HG03354 (cell line): ENCODE measurements at regions not wholly inside any gene's neighbourhood (a gene's known extent, or its start where the extent isn't known, plus 50 kb on each side); places are given as distances from the start of the nearest gene placed in this dataset.
"Not testable (repeated sequence)": the region's sequence is repeated elsewhere in the genome, so short reads cannot be mapped to it uniquely, and the experiment has no call there.

Experiments
- ATAC-seq: cut with Tn5 transposase; IDR thresholded peaks from one replicate; pipeline ENCODE4 v1.9.1; 2021; ENCODE audit warnings: mild to moderate bottlenecking; ENCODE audit not compliant: unreplicated experiment, poor library complexity, severe bottlenecking

GRCh38 chr7:67598469-67598868 lies 601.8 kb downstream of the TYW1 start:
- no peak for ATAC-seq

- no peak for ATAC-seq
These were observed 602.9 kb downstream of the TYW1 start for GRCh38 chr7:67599331-67600062.

- no peak for ATAC-seq
These were observed 605.7 kb downstream of the TYW1 start for GRCh38 chr7:67602246-67602887.

GRCh38 chr7:67604461-67605386 lies 608.1 kb downstream of the TYW1 start:
- no peak for ATAC-seq

- no peak for ATAC-seq
These were observed 612.2 kb downstream of the TYW1 start for GRCh38 chr7:67608806-67609205.

GRCh38 chr7:67610897-67611296 lies 614.3 kb downstream of the TYW1 start:
- no peak for ATAC-seq

- ATAC-seq, result no peak
These were observed 618.2 kb downstream of the TYW1 start for GRCh38 chr7:67614843-67615242.

- no peak for ATAC-seq
These were observed 619.9 kb downstream of the TYW1 start for GRCh38 chr7:67616517-67616916.

GRCh38 chr7:67618556-67619162 lies 622.0 kb downstream of the TYW1 start:
- ATAC-seq, result no peak

GRCh38 chr7:67619175-67619574 lies 622.5 kb downstream of the TYW1 start:
- no peak for ATAC-seq

- no peak for ATAC-seq
These were observed 623.7 kb downstream of the TYW1 start for GRCh38 chr7:67620216-67620933.

GRCh38 chr7:67621704-67622103 lies 625.1 kb downstream of the TYW1 start:
- ATAC-seq, result no peak

GRCh38 chr7:67625257-67625737 lies 628.7 kb downstream of the TYW1 start:
- peak; percentile 56 for ATAC-seq

- ATAC-seq, result no peak
These were observed 634.8 kb downstream of the TYW1 start for GRCh38 chr7:67631476-67631875.

- ATAC-seq, result no peak
These were observed 638.6 kb downstream of the TYW1 start for GRCh38 chr7:67635271-67635670.

GRCh38 chr7:67636348-67637022 lies 639.9 kb downstream of the TYW1 start:
- ATAC-seq, result no peak

GRCh38 chr7:67637023-67637358 lies 640.4 kb downstream of the TYW1 start:
- ATAC-seq, result no peak

- not testable (repeated sequence) for ATAC-seq
These were observed 645.9 kb downstream of the TYW1 start for GRCh38 chr7:67642542-67642941.

- no peak for ATAC-seq
These were observed 647.5 kb downstream of the TYW1 start for GRCh38 chr7:67644151-67644550.
